ENCODE measurements at regions not wholly inside any gene's neighbourhood (a gene's known extent, or its start where the extent isn't known, plus 50 kb on each side); places are given as distances from the start of the nearest gene placed in this dataset.
A peak's percentile ranks its signal among the peaks of the same experiment; 100 is the strongest.
"Not testable (repeated sequence)": the region's sequence is repeated elsewhere in the genome, so short reads cannot be mapped to it uniquely, and the experiment has no call there.

- no peak for DNase-seq
Observed at GRCh38 chr3:90069748-90070147, 962.3 kb downstream of the EPHA3 start.

- DNase-seq: no peak
Observed at GRCh38 chr3:90076136-90076535, 968.7 kb downstream of the EPHA3 start.

DNA sequence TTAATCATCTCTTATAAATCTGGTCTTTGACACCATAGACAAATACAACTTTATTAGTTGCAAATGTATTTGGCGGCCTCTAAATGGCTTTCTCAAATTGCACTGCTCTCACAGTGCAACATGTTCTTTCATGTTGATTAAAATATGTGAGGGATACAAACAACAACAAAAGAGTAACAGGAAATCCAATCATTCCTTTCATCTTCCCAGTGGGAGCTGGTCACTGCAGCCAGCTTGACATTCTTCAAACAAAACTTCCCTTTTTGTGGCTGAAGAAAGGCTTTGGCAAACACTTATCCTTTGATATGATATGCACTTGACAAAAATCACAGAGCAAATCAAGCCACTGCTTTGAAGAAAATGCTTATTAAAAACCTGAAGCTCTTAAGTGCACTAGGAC, 973.6 kb downstream of the EPHA3 start:
- DNase-seq: no peak

DNA sequence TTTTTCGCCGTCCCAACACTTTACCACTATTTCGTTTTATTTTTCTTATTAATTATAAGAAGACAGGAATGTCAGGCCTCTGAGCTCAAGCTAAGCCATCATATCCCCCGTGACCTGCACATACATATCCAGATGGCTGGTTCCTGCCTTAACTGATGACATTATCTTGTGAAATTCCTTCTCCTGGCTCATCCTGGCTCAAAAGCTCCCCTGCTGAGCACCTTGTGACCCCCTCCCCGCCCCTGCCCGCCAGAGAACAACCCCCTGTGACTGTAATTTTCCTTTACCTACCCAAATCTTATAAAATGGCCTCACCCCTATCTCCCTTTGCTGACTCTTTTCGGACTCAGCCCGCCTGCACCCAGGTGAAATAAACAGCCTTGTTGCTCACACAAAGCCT, 978.9 kb downstream of the EPHA3 start:
- DNase-seq: not testable (repeated sequence)

DNA sequence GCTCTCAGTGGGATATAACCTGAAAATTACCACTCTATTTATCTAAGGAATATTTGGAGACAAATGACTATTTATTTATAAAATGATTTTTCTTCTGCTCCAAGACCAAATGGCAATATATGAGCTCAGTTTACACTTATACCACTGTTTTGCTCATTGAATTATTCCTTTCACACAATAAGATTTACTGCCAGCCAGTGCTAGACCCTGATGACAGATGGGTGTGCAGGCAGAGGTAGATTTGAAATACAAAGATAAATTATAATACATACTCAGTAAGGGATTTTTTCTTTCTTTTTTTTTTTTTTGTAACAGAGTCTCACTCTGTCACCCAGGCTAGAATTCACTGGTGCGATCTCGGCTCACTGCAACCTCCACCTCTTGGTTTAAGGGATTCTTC, 980.3 kb downstream of the EPHA3 start:
- no peak for DNase-seq

- DNase-seq: peak; percentile 57
Observed at GRCh38 chr3:90091549-90091948, 984.1 kb downstream of the EPHA3 start.

DNA sequence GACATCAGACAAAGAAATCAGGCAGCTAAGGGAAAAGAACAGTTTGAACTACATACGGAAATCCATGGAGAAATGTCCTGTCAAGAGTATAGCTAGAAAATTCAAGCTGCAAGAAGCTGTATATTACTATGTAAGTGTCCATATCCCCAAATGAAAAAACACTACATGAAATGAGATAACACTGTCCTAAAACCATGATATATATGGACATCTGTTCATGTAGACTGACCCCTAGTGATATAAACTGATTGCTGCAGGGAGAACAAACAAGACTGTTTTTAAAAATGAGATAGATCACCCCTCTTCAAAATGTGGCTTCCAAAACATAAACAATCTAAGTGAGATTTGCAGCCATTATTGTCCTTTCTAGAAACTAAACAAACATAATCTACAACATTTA, 985.6 kb downstream of the EPHA3 start:
- DNase-seq: no peak

- no peak for DNase-seq
Observed at GRCh38 chr3:90095811-90096210, 988.4 kb downstream of the EPHA3 start.

DNA sequence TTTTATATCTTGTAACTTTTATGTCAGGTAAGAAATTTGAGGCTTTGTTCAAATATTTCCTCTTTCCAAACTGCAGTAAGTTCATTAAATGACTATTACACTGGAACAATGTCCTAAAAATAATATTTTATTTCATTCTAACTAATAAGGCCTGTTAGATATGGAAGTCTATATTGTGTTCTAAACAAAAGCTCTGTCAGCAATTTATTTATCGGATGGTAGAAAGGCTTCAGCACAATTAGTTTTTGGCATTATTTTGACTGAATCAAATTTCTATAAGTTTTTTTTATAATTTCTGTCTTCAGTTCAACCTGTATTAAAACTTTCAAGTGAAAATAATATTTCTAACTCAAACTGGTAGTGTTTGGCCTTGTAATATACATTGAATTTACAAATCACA, 992.1 kb downstream of the EPHA3 start:
- no peak for DNase-seq

- no peak for DNase-seq
Observed at GRCh38 chr3:90102146-90102545, 994.7 kb downstream of the EPHA3 start.

- no peak for DNase-seq
Observed at GRCh38 chr3:90121326-90121725, 1013.9 kb downstream of the EPHA3 start.

- DNase-seq: no peak
Observed at GRCh38 chr3:90128391-90128790, 1021.0 kb downstream of the EPHA3 start.

DNA sequence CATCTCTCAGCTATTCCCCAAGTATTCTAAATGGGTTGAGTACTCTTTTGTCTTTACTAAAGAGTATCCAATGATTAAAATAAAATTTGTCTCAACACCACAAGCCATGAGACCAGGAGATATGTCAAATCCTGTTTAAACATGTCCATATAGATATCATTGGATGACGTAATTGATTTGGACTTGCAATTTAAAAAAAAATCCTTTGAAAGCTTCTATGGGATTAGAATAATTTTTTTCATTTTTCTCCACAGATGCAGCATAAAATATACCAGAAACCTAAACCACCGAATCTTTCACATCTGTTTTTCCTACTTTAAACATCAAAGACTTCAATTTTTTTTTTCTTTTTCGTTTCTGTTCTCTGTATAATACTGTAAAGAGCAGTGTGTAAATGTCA, 1022.3 kb downstream of the EPHA3 start:
- no peak for DNase-seq

DNA sequence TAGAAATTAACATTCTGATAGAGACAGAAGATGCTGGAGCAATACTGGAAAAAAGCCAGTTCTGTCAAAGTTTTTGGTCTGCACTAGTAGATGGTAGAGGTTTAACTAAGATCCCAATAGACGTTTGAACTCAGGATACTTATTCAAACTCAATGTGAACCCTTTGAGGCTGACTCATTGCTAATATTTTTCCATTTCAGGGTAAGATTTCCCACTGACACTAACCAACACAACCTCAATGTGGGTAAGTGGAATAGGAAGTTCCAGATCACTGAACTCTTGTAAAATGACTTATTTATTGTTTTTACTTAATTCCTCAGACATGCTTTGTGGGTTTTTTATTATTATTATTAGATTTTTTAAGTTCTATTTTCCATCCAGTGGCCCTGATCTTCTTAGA, 1024.8 kb downstream of the EPHA3 start:
- DNase-seq: no peak

DNA sequence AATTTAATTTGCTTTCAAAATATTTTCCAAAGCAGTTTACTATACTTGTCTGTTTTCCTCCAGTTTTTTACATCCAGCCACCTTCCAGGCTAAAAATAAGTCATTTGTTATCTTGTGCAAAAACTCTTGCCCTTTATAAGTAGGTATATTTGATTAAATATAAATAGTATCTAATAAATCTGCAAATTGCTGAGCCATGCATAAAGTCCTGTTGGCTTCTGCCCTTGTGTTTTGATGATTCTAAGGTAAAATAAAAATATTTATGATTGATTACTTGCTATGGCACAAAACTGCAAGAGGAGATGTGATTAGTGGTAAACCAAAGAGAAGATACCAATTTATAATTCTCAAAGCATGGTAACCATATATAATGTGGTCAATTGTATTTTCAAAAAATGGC, 1026.7 kb downstream of the EPHA3 start:
- DNase-seq: no peak

DNA sequence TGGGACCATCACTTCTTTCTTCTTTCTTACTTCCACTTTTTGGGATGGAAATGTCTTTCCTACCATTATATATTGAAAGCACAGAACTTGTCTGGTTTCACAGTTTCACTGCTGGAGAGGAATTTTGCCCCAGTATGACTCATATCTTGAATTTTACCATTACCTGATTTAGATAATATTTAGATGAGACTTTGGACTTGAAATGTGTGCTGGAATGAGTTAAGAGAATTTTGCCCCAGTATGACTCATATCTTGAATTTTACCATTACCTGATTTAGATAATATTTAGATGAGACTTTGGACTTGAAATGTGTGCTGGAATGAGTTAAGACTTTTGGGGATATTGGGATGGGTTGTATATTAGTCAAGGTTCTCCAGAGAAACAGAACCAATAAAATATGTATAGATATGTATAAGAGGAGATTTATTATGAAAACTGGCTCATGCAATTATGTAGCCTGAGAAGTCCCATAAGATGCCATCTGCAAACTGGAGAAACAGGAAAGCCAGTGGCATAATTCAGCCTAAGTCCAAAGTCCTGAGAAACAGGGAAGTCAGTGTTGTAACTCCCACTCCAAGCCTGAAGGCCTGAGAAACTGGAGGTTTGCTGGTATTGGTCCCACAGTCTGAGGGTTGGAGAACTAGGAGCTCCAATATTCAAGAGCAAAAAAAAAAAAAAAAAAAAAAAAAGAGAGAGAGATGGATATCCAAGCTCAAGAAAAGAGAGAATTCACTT, 1029.2 kb downstream of the EPHA3 start:
- no peak for DNase-seq

- peak; percentile 52 for DNase-seq
Observed at GRCh38 chr3:90145094-90145860, 1037.9 kb downstream of the EPHA3 start.

DNA sequence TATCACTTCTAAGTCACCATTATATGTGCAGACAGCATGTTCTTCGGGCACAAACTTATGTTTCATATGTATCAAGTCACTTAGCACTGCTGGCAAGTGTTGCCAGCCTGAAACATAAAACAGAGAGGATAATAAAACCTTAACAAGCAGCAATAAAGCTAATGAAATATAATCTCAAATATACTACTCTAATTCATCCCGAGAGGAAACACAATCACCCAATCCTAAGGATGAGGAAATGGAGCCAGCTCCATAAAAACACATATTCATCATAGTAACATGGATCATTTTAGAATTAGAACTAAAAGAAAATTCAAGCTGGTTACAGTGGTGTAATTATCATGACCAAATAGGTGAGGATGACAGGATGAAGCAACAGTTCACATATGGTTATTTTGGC, 1072.7 kb downstream of the EPHA3 start:
- no peak for DNase-seq

- DNase-seq: no peak
Observed at GRCh38 chr3:90180543-90180942, 1073.1 kb downstream of the EPHA3 start.

DNA sequence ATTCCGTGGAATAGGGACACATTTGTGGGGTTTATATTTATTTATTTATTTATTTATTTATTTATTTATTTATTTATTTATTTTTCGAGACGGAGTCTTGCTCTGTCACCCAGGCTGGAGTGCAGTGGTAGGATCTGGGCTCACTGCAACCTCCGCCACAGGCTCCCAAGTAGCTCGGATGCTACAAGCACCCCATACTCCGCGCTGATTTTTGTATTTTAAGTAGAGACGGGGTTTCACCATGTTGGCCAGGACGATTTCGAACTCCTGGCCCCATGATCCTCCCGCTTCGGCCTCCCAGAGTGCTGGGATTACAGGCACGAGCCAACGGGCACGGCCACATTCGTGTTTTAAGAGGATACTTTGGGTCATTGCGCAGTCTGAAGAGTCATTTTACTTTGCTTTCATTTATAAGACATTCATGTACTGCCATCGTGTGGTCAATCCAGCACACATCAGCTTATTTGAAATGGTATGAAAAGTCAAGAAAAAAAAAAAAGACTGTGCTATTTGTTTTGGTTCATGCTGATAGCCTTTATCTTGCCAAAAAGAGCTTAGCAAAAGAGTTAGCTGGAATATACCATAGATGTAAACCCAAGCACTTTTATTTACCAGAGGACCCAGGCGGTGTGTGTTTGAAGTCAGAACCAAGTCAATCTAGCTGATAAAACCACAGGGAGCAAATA, 1075.0 kb downstream of the EPHA3 start:
- DNase-seq: peak; percentile 30

GRCh38 chr3:90184861-90185260, 1077.4 kb downstream of the EPHA3 start:
- no peak for DNase-seq

DNA sequence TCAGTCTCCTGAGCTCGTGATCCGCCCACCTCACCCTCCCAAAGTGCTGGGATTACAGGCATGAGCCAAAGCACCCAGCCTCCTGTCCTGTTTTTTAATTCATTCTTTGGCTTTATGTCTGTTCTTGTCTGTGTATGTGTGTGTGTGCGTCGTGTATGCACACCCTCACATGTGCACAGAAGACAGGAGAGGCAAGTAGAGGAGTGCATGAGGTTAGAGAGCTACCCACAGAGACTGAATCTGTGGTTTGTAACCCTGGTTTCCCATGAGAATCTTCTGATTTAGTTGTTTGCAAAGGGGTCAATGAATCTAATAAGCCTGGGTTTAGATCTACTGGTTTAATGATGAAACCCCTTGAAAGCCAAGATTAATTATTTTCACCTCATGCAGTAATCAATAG, 1090.0 kb downstream of the EPHA3 start:
- not testable (repeated sequence) for DNase-seq

- DNase-seq: not testable (repeated sequence)
Observed at GRCh38 chr3:90202931-90203330, 1095.5 kb downstream of the EPHA3 start.
